ENCODE measurements at regions not wholly inside any gene's neighbourhood (a gene's known extent, or its start where the extent isn't known, plus 50 kb on each side); places are given as distances from the start of the nearest gene placed in this dataset.
A peak's percentile ranks its signal among the peaks of the same experiment; 100 is the strongest.

DNA sequence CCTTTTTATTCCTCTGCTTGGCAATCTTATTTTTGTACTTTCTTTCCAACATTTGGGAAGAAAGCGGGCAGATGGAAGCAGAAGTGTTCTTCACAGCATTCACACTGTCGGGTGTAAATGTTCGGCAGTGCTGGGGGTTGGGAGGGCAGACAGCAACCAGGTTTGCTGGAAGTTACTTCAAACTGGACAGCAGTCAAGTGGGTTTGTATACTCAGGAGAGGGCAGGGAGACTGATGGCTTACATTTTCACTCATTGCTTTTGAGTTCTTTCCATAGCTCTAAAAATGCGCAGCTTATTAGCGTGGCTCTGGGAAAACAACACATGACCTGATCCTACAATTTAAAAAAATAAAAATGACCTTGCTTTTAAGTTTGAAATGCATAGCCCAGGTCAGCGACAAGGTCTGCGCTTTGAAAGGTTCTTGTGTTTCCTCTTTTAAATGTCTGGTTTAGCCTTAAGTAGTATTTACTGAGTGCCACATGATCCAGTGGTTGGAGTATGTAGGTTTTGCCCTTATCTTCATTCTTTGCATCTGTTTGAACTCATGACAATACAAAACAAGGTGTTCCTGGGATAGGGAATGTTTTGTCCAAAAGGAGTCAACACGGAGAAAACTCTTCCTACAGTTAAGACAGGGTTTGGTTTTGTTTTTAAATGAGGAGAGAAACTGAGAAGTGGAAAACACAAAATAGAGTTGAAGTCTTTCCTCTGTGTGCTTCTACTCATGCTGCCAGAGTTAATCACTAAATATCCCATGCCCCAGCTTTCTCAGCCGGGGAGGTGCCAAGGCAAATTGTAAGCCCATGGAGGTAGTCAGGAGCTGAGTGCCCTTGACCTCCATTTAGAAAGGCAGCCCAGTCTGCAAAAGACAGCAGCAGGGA lies 132.7 kb upstream of the DMRT1 start:
- H3K4me3 ChIP-seq (replicated peaks; ENCODE audit: low read depth, low read length), result peak overlapping the region; percentile 22
- no peak for DNase-seq (ENCODE audit: extremely low read depth, low read depth)
- TF ChIP-seq, protein P1, sequence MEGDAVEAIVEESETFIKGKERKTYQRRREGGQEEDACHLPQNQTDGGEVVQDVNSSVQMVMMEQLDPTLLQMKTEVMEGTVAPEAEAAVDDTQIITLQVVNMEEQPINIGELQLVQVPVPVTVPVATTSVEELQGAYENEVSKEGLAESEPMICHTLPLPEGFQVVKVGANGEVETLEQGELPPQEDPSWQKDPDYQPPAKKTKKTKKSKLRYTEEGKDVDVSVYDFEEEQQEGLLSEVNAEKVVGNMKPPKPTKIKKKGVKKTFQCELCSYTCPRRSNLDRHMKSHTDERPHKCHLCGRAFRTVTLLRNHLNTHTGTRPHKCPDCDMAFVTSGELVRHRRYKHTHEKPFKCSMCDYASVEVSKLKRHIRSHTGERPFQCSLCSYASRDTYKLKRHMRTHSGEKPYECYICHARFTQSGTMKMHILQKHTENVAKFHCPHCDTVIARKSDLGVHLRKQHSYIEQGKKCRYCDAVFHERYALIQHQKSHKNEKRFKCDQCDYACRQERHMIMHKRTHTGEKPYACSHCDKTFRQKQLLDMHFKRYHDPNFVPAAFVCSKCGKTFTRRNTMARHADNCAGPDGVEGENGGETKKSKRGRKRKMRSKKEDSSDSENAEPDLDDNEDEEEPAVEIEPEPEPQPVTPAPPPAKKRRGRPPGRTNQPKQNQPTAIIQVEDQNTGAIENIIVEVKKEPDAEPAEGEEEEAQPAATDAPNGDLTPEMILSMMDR (IDR thresholded peaks at IDR 0.05; ENCODE audit: low read depth, low read length, missing control alignments), result no peak

- DNase-seq (ENCODE audit: extremely low read depth, low read depth), result no peak
- TF ChIP-seq, protein P1 (IDR thresholded peaks at IDR 0.05; ENCODE audit: low read depth, low read length, missing control alignments), result no peak
- no peak overlapping the region for H3K4me3 ChIP-seq (replicated peaks; ENCODE audit: low read depth, low read length)
Measured at GRCh38 chr9:710951-711745, 130.3 kb upstream of the DMRT1 start.

- DNase-seq (ENCODE audit: extremely low read depth, low read depth), result no peak
- H3K4me3 ChIP-seq (replicated peaks; ENCODE audit: low read depth, low read length), result no peak overlapping the region
- TF ChIP-seq, protein P1 (IDR thresholded peaks at IDR 0.05; ENCODE audit: low read depth, low read length, missing control alignments), result no peak
Measured at GRCh38 chr9:711761-712553, 129.5 kb upstream of the DMRT1 start.

GRCh38 chr9:712643-713042 lies 128.9 kb upstream of the DMRT1 start:
- H3K4me3 ChIP-seq (replicated peaks; ENCODE audit: low read depth, low read length), result no peak overlapping the region
- TF ChIP-seq, protein P1 (IDR thresholded peaks at IDR 0.05; ENCODE audit: low read depth, low read length, missing control alignments), result no peak
- DNase-seq (ENCODE audit: extremely low read depth, low read depth), result no peak

GRCh38 chr9:713091-713490 lies 128.4 kb upstream of the DMRT1 start:
- TF ChIP-seq, protein P1 (IDR thresholded peaks at IDR 0.05; ENCODE audit: low read depth, low read length, missing control alignments), result no peak
- DNase-seq (ENCODE audit: extremely low read depth, low read depth), result no peak
- H3K4me3 ChIP-seq (replicated peaks; ENCODE audit: low read depth, low read length), result no peak overlapping the region

DNA sequence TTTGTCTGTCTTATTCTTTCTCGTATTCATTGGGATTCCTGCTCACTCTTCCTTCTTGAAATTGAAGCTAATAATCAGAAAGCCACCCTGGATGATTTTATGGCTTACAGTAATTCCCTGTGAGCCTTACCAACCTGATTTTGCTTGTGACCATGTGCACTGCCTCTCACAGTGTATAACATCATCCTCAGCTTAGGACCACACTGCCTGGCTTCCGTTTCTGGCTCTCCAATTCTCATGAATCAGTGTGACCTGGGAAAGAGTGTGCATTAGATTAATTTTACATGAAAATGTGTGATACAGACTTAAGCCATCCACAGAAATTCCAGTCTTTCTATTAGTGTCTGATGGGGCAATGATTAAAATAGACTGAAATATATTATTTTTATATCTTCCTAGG lies 126.8 kb upstream of the DMRT1 start:
- H3K4me3 ChIP-seq (replicated peaks; ENCODE audit: low read depth, low read length), result no peak overlapping the region
- DNase-seq (ENCODE audit: extremely low read depth, low read depth), result no peak
- TF ChIP-seq, protein P1 (IDR thresholded peaks at IDR 0.05; ENCODE audit: low read depth, low read length, missing control alignments), result no peak
